KMS-11 (cell line): ENCODE measurements at regions not wholly inside any gene's neighbourhood (a gene's known extent, or its start where the extent isn't known, plus 50 kb on each side); places are given as distances from the start of the nearest gene placed in this dataset.
"Not testable (repeated sequence)": the region's sequence is repeated elsewhere in the genome, so short reads cannot be mapped to it uniquely, and the experiment has no call there.

ENCODE experiments used
- H2AFZ ChIP-seq: fragments of 200-600 bp; sonication (generic); 2 replicates; pipeline ENCODE4 v1.6.1; 2016; ENCODE audit warnings: antibody characterized with exemption, mixed run types, low read depth
- H3K27ac ChIP-seq: fragments of 200-600 bp; sonication (generic); 2 replicates; pipeline ENCODE4 v1.6.1; 2016; ENCODE audit warnings: mild to moderate bottlenecking, mixed run types
- H3K27me3 ChIP-seq: fragments of 200-600 bp; sonication (generic); 2 replicates; pipeline ENCODE4 v1.6.1; 2017; ENCODE audit warnings: mild to moderate bottlenecking, low read depth, mixed run types, moderate library complexity; ENCODE audit not compliant: insufficient read depth
- H3K36me3 ChIP-seq: fragments of 200-600 bp; sonication (generic); 2 replicates; pipeline ENCODE4 v1.6.1; 2017; ENCODE audit warnings: mild to moderate bottlenecking, mixed run types; ENCODE audit not compliant: insufficient read depth
- H3K4me1 ChIP-seq: fragments of 200-600 bp; sonication (generic); 2 replicates; pipeline ENCODE4 v1.6.1; 2016; ENCODE audit warnings: mild to moderate bottlenecking, low read depth, mixed run types; ENCODE audit not compliant: poor library complexity, severe bottlenecking
- H3K4me2 ChIP-seq: fragments of 200-600 bp; sonication (generic); 2 replicates; pipeline ENCODE4 v1.7.0; 2016; ENCODE audit warnings: mild to moderate bottlenecking, mixed run types
- H3K4me3 ChIP-seq: fragments of 200-600 bp; sonication (generic); IDR thresholded peaks from 2 replicates; pipeline ENCODE4 v1.6.1; 2017; ENCODE audit warnings: low read depth, low read length, mixed read lengths; ENCODE audit not compliant: insufficient read depth
- H3K79me2 ChIP-seq: fragments of 200-600 bp; sonication (generic); 2 replicates; pipeline ENCODE4 v1.6.1; 2016; ENCODE audit warnings: low read depth, mixed run types; ENCODE audit not compliant: insufficient read depth
- H3K9ac ChIP-seq: fragments of 200-600 bp; sonication (generic); 2 replicates; pipeline ENCODE4 v1.6.1; 2016; ENCODE audit warnings: mild to moderate bottlenecking, mixed run types
- H4K20me1 ChIP-seq: fragments of 200-600 bp; sonication (generic); 2 replicates; pipeline ENCODE4 v1.6.1; 2016; ENCODE audit warnings: mild to moderate bottlenecking, mixed run types; ENCODE audit not compliant: insufficient read depth
- TF ChIP-seq, protein P1 (sequence below): fragments of 200-600 bp; sonication (generic); conservative IDR thresholded peaks from 2 replicates; pipeline ENCODE4 v1.6.1; 2017; ENCODE audit warnings: low read depth, mild to moderate bottlenecking, antibody characterized with exemption, low read length, moderate library complexity, mixed read lengths

DNA sequence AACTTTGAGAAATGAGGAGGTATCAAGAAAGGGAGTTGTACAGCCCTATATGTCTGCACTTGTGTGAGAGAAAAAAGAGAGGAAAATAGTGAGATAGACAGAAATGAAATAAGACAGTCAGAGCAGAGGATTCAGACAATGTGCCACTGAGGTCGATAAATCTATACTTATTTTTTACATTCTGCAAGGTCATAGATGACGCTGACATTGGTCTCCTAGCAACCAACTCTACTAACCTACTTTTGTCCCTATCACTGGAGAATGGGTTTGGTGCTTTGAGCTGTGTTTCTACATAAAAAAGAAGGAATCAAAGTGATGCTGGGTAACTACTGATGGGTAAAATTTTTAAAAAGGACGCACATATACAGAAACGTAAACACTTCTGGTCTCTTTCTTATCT, 573.3 kb upstream of the RORB start:
- H3K36me3 ChIP-seq, result no peaks in the 10 kb centered on the region
- H3K4me2 ChIP-seq, result no peak overlapping the region
- H3K79me2 ChIP-seq, result no peaks in the 10 kb centered on the region
- no peak overlapping the region for H2AFZ ChIP-seq
- no peaks in the 10 kb centered on the region for H4K20me1 ChIP-seq
- no peaks in the 10 kb centered on the region for H3K4me1 ChIP-seq
- no peak overlapping the region for H3K27ac ChIP-seq
- no peak overlapping the region for H3K4me3 ChIP-seq
- H3K9ac ChIP-seq, result no peak overlapping the region
- TF ChIP-seq, protein P1, sequence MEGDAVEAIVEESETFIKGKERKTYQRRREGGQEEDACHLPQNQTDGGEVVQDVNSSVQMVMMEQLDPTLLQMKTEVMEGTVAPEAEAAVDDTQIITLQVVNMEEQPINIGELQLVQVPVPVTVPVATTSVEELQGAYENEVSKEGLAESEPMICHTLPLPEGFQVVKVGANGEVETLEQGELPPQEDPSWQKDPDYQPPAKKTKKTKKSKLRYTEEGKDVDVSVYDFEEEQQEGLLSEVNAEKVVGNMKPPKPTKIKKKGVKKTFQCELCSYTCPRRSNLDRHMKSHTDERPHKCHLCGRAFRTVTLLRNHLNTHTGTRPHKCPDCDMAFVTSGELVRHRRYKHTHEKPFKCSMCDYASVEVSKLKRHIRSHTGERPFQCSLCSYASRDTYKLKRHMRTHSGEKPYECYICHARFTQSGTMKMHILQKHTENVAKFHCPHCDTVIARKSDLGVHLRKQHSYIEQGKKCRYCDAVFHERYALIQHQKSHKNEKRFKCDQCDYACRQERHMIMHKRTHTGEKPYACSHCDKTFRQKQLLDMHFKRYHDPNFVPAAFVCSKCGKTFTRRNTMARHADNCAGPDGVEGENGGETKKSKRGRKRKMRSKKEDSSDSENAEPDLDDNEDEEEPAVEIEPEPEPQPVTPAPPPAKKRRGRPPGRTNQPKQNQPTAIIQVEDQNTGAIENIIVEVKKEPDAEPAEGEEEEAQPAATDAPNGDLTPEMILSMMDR, result no peak
- H3K27me3 ChIP-seq, result no peaks in the 10 kb centered on the region

DNA sequence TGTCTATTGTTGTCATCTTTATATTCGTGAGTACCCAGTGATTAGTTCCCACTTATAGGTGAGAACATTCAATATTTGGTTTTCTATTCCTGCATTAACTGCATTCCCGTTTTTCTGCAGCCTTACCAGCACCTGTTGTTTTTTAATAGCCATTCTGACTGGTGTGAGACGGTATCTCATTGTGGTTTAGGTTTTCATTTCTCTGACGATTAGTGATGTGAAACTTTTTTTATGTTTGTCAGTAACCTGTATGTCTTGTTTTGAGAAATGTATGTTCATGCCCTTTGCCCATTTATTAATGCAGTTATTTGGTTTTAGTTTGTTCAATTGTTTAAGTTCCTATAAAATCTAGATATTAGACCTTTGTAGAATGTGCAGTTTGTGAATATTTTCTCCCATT, 546.0 kb upstream of the RORB start:
- Histone ChIP-seq H4K20me1 (no peaks in the 10 kb centered on the region), H3K79me2 (no peaks in the 10 kb centered on the region), H3K9ac (no peak overlapping the region), H3K4me2 (peak overlapping the region; percentile 52), H3K27ac (peak overlapping the region; percentile 33; the same call in 1 of the 2 replicates), H3K4me1 (peaks cover 45% of the 10 kb centered on the region), H3K27me3 (no peaks in the 10 kb centered on the region), H2AFZ (peak overlapping the region; percentile 35), H3K4me3 (no peak overlapping the region), H3K36me3 (no peaks in the 10 kb centered on the region)
- TF ChIP-seq, protein P1, result no peak

DNA sequence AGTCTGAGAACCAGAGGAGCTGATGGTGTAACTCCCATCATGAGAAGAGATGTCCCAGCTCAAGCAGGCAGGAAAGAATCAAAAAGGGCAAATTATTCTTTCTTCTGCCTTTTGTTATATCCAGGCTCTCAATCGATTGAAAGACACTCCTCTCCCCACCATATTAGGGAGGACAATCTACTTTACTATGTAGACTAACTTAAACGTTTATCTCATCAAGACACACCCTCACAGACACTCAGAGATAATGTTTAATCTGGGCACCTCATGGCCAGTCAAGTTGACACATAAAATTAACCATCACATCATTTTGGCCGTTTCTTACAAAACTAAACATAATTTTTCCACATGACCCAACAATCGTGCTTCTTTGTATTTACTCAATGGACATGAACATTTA, 534.3 kb upstream of the RORB start:
- Histone ChIP-seq H3K9ac (no peak overlapping the region), H3K4me2 (no peak overlapping the region), H4K20me1 (no peaks in the 10 kb centered on the region), H3K4me1 (no peaks in the 10 kb centered on the region), H3K36me3 (no peaks in the 10 kb centered on the region), H3K79me2 (no peaks in the 10 kb centered on the region), H3K27me3 (no peaks in the 10 kb centered on the region), H3K27ac (no peak overlapping the region), H2AFZ (no peak overlapping the region), H3K4me3 (no peak overlapping the region)
- TF ChIP-seq, protein P1, result no peak

DNA sequence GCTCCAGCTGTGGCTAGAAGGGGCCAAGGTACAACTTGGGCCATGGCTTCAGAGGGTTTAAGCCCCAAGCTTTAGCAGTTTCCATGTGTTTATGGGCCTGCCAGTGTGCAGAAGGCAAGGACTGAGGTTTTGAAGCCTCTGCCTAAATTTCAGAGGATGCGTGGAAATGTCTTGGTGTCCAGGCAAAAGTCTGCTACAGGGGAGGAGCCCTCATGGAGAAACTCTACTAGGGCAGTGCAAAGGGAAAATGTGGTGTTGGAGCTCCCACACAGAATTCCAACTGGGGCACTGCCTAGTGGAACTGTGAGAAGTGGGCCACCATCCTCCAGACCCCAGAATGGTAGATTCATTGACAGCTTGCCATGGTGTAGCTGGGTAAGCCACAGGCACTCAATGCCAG, 527.2 kb upstream of the RORB start:
- Histone ChIP-seq H3K4me1 (no peaks in the 10 kb centered on the region), H4K20me1 (no peaks in the 10 kb centered on the region), H3K27me3 (no peaks in the 10 kb centered on the region), H3K4me3 (no peak overlapping the region), H3K79me2 (no peaks in the 10 kb centered on the region), H3K4me2 (no peak overlapping the region), H3K36me3 (no peaks in the 10 kb centered on the region), H3K9ac (no peak overlapping the region), H3K27ac (no peak overlapping the region), H2AFZ (no peak overlapping the region)
- TF ChIP-seq, protein P1, result no peak

DNA sequence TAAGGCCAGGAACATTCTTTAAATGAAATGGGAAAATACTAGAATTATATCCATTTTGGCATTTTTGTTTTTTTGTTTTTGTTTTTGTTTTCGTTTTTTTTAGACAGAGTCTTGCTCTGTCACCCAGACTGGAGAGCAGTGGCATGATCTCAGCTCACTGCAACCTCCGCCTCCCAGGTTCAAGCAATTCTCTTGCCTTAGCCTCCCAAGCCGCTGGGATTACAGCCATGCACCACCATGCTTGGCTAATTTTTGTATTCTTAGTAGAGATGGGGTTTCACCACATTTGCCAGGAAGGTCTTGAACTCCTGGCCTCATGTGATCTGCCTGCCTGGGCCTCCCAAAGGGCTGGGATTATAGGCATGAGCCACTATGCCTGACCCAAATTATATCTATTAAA, 520.7 kb upstream of the RORB start:
- H3K4me1 ChIP-seq, H3K79me2 ChIP-seq, H3K4me3 ChIP-seq, H3K4me2 ChIP-seq, H3K27me3 ChIP-seq, H3K36me3 ChIP-seq, H4K20me1 ChIP-seq, H3K27ac ChIP-seq, H2AFZ ChIP-seq, H3K9ac ChIP-seq: not testable (repeated sequence)
